CD4-positive, alpha-beta T cell treated with Interleukin-4 for 4 hours (primary cell): ENCODE measurements at regions not wholly inside any gene's neighbourhood (a gene's known extent, or its start where the extent isn't known, plus 50 kb on each side); places are given as distances from the start of the nearest gene placed in this dataset.
"Not testable (repeated sequence)": the region's sequence is repeated elsewhere in the genome, so short reads cannot be mapped to it uniquely, and the experiment has no call there.

Experiments used
- DNase-seq: peaks from one replicate; pipeline ENCODE4 v3.0.0-alpha.2; 2020

DNA sequence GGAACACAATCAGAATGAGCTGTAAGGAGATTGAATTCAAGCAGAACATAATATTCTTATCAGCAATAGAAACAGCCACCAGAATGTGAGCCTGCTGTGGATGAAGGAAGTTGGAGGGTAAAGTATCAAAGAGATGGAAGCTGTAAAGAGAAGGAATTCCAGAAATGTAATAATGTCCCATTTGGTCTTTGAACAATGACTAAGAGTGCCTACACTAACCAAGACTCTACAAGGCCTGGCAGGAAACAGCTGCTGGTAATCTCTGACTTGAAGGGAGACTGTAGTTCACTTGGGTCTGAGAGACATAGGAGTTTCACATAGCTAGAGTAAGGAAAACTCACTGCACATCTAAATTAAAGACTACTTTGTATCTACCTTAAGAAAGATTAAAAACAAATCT, 1176.0 kb upstream of the ALCAM start:
- DNase-seq, result no peak

DNA sequence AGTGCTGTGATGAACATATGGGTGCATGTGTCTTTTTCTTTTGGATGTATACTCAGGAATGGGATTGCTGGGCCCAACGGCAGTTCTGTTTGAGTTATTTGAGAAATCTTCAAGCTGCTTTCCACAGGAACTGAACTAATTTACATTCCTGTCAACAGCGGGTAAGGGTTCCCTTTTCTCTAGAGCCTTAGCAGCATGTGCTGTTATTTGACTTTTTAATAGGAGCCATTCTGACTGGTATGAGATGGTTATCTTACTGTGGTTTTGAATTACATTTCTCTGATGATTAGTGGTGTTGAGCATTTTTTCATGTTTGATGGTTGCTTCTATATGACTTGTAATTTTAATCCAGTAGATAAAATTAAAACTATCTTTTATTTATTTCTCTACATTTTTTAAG, 1168.6 kb upstream of the ALCAM start:
- DNase-seq, result no peak

DNA sequence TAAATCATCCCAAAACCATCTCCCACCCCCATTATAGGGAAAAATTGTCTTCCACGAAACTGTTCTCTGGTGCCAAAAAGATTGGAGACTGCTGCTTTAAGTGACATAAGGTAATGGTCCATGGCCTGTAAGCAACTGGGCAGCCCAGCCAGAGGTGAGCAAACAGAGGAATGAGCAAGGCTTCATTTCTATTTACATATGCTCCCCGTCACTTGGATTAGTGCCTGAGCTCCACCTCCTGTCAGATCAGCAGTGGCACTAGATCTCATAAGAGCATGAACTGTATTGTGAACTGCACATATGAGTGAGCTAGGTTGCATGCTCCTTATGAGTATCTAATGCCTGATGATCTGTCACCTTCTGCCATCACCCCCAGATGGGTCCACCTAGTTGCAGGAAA, 1159.8 kb upstream of the ALCAM start:
- DNase-seq, result no peak

DNA sequence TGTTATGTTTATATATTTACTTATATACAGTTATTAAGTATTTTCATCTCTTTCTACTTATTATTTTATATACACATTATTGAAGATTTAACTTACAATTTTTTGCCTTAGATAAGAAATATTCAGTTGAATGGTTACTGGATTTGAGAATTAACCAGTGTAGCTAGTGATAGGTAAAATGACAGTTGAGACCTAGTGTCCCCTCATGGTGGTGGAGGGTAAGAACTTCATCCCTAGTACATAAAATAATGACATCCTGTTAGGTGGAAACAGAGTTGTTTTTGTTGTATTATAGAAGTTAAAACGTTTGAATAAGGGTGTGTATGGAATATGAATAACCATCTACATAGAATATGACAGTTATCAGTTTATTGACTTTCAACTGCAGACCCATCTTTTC, 1152.4 kb upstream of the ALCAM start:
- DNase-seq, result no peak

DNA sequence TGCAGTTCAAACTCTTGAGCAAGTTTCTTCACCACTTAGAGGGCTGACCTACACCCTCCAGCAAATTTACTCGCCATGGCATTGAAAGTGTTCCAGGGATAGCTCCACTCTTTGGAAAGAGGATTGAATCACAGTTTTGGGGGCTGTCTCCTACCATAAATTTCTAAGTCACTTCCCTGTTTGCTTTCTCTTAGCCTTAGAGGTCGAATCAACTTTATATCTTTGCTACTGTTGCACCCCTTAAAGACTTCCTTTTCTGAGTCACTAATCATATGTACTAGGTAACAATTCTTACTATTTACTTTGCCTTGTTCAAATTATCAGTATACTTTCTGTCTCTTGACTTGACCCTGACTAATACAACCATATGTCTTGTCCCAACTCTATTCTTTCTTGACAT, 1151.8 kb upstream of the ALCAM start:
- DNase-seq, result no peak

DNA sequence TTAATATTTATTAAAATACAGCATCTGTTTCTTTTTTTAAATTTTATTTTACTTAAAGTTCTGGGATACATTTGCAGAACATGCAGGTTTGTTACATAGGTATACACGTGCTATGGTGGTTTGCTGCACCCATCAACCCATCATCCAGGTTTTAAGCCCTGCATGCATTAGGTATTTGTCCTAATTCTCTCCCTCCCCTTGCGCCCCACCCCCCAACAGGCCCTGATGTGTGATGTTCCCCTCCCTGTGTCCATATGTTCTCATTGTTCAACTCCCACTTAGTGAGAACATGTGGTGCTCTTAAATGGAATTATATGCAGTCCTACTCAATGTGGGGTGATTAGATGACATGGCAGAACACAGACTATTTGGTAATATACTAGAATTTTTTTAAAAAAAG, 1147.7 kb upstream of the ALCAM start:
- DNase-seq, result not testable (repeated sequence)

DNA sequence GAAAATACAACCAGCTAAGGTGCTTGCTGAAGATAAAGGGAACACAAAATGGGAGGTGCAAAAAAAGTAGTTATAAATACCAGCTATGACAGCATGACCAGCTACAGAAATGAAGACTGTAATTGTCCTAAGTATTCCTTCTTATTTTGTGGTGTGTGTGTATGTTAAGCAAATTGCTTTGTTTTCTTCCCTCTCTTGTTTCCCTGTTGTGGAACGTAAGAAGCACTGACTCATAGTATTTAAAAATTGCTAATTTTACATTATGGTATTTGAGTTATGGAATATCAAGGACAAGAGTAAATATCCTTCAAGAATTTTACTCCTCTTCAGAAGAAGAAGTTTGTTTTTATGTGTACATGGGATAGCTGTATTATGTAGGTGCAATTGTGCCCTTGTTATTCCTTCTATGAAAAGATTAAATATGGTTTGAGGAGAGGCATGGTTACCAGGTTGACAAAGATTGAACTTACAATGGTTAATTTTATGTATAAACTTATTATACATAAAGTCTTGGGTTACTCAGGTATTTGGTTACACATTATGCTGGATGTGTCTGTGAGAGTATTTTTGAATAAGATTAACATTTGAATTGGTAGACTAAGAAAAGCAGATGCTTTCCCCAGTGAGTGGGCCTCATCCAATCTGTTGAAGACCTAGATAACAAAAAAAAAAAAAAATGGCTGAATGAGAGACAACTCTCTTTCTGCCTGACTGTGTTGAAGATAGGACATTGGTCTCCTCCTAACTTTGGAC, 1132.1 kb upstream of the ALCAM start:
- DNase-seq, result no peak

DNA sequence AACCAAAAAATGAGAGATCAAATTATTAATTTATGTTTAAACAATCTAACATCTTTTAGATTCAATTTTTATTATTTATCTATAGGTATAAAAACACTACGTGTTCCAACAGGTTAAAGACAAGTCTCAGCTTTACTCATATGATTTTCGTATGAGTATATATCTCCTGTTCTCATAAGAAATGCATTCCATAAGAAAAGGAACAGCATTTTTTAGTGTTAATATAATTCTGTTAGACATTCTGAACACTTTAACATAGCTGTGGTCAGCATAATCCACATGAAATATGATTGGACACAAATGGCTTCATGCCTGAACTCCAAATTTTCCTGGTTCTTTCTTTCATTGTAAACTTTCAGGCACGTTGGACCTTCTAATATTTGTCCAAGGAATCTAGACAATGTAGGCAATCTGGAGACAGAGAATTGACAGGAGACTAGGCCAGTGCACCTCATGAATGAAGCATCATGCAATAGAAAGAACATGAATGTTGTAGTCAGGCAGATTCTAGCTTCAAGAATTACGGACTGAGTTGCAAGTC, 1122.0 kb upstream of the ALCAM start:
- DNase-seq, result no peak

DNA sequence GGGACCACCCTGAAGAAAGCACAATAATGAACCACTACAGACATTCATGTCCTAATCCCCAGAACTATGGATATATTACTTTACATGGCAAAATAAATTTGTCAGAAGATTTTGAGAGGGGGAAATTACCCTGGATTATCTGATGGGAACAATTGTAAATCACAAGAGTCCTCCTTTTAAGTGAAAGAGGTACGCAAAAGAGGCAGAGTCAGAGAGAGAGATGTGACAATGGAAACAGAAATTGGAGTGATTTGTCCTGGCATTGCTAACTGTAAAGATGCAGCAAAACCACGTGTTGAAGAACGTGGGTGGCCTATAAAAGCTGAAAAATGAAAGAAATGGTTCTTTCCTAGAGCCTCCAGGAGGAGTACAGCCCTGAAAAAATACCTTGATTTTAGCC, 1121.4 kb upstream of the ALCAM start:
- DNase-seq, result no peak

DNA sequence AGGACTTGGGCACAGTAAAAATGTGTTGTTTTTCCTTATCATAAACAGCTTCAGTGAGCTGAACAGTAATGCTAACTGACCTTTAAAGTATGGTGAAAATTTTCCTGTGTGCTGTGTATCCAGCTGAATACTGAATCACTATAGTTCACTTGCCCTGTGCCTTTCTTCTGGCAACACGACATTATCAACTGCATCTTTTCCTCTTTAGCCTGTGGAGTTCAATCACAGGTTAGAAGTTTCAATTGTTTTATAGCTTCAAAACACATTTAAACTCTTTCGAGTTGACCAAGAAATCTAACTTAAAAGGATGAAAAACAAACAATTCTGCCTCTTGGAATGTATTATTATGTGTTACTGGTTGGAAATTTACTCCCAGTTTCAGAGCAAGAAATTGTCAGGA, 1120.7 kb upstream of the ALCAM start:
- no peak for DNase-seq

DNA sequence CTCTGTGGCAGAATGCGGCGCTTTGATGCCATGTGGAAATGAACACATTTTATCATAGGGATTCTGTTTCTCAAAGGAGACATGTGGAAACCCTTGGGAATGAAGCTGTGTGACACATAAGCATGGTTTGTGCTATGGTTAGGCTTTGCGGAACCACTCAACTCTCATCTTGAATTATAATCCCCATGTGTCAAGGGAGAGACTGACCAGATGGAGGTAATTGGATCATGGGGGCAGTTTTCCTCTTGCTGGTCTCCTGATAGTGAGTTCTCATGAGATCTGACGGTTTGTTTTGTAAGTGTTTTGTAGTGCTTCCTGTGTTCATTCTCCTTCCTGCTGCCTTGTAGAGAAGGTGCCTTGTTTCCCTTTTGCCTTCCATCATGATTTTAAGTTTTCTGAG, 1109.2 kb upstream of the ALCAM start:
- no peak for DNase-seq

DNA sequence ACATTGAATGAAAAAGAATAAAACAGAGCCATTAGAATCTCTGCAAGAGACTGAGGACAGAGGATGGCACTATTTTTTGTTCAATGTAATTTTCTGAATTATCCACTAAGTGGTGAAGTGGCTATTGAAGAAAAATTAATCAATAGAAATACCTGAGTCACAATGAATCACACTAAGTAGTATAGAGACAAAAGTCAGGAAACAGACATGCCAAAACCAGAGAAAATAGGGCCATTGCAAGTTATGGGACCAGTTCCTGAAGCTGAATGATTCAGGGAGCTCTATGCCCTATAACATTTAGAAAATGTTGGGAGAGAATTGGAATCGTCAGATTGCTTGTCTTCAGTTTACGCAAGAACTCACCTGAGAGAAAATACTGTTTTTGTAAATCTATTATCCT, 1103.2 kb upstream of the ALCAM start:
- no peak for DNase-seq

DNA sequence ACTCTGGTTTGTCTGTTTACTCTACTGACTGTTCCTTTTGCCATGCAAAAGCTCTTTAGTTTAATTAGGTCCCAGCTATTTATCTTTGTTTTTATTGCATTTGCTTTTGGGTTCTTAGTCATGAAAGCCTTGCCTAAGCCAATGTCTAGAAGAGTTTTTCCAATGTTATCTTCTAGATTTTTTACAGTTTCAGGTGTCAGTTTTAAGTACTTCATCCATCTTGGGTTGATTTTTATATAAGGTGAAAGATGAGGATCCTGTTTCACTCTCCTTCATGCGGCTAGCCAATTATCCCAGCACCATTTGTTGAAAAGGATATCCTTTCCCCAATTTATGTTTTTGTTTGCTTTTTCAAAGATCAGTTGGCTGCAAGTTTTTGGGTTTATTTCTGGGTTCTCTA, 1100.5 kb upstream of the ALCAM start:
- not testable (repeated sequence) for DNase-seq

DNA sequence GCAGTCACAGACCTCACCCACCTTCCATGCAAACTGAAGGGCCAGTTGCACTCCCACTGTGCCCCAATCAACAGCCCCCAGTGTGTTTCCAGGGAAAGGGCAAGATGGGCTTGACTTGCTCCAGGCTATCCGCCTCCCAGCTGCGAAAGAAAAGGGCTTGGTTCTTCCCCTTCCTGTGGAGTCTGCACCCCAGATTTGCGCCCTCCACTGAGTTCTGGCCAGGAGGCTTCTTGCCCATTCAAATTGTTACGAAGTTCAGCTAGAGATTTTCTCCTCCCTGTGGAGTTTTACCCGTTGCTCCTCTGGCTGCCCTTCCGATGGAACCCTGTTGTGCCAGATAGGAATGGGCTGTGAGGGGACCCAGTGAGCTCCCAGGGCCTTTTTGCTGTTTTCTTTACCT, 1096.9 kb upstream of the ALCAM start:
- DNase-seq, result no peak

DNA sequence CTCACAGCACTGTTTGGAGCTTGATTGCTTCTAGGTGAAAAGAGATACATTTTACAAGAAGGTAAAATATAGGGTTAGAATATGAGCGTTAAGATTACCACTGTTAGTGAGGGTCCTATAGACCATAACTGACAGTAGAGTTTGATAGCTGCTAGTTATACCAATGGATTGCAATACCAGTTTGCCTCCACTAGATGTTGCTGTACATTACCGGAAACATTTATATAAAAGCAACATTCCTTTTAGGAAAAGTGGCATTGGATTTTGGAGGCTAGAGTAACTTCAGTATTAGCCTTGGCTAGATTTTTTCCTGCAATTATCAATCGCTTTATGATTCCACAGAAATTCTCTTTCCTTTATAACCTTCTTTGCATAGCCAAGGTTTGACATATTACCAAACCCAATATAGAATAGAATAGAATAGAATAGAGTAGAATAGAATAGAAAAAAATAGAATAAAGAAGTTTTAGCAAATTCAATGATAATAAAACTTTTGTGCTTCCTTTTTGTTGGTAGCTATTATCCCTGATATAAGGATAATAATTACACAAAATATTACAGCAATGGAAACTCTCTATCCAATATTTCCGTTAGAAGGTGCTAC, 1093.6 kb upstream of the ALCAM start:
- DNase-seq, result peak; percentile 1

DNA sequence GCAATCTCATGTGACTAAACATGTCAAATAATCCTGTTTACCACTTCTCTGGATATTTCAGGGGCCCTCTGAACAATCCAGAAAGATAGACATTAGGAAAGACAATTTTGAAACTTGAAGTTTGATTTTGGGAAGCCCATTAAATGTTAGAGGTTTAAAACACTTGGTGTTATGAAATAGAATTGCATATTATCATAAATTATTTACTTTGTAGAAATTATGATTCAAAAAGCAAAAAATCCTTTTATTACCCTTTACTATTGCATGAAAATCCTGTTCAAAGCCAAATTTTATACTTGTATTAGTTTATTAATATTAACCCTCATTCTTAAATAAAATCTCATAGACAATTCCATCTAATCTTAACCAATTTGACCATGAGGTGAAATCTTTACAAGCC, 1091.5 kb upstream of the ALCAM start:
- no peak for DNase-seq

DNA sequence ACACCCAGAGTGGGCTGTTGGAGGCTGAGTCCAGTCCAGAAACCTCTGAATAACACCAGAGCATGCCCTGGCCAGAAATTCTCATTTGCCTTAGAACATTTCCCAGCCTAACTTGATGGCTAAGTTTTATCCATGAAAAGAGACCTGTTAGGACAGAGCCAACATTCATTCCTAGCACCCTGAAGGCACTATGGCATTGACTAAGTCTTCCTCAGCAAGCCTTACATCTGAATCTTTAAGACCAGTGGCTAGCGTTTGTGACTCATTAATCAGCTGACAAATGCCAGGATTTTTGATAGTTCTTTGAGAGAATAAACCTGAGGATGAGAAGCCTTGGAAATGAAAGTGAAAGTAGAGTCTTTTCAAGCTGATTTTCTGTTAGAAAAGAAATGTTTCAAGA, 1087.1 kb upstream of the ALCAM start:
- peak; percentile 11 for DNase-seq

DNA sequence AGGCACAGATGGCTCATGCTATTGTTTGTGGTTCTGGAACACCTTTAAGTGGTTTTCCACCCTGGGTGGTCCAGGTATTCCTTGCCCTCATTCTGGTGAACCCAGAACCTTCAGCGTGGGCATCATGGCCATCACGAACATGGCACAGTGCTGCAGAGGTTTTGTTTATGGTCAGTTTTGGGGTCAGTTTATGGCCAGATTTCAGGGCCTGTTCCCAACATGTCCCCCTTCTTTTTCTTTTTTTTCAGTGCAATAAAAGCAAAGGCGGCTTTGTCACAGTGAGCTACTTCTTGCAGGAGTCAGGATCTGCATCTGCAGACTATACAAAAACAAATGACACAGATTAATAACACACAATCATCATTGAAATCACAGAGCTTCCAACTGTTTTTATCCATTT, 1085.0 kb upstream of the ALCAM start:
- no peak for DNase-seq

DNA sequence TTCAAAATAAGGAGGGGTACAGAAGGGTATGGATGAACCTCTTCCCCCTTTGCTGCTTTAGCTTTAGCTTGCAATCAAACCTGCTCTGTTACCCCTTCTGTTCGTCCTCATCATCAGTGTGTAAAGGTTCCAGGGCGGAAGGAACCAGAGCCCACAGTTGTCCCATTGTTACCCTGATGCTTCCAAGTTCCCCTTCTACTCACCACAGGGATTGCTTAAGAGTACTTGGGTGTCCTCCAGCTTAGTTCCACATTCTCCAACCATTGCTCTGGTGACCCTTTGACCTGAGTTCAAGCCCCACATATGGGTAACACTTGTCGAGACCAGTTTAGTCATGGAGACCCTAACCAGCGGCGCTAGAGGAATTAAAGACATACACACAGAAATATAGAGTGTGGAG, 1080.1 kb upstream of the ALCAM start:
- DNase-seq, result no peak

DNA sequence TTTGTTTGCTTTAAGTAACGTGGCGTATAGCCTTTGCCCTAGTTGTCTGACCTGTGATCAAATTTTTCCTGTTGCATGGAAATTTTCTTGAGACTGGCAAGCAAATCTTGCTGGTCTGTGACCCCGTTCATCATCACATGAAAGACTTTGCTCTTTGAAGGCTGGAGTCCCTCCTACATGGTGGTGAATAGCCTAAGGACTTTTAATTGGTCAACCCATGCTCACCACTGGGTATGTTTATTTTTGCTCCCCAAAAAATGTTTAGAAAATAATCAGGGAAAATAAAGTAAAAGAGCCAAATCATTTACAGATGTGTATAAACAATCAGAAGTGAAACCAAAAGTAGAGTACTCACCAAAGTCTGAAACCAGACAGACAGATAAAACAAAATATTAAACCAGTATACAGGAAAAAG, 1075.3 kb upstream of the ALCAM start:
- DNase-seq, result peak; percentile 1

DNA sequence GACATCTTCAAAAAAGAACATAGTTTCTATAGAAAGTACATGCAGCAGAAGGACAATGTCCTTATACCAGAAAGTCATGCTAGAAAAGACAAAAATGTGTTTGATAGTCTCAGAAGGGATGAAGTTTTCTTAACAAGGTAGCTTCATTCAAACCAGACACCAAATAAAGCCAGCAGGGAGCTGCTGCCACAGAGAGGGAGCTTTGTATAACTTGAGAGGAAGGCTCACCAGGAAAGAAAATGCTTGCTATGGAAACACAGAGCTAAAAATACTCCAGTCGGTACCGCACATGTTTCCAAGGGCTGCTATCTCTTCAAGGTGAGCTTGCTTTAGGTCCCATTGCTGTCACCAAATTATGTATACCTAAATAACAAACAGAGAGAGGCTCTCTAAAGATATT, 1074.8 kb upstream of the ALCAM start:
- DNase-seq, result peak; percentile 1

DNA sequence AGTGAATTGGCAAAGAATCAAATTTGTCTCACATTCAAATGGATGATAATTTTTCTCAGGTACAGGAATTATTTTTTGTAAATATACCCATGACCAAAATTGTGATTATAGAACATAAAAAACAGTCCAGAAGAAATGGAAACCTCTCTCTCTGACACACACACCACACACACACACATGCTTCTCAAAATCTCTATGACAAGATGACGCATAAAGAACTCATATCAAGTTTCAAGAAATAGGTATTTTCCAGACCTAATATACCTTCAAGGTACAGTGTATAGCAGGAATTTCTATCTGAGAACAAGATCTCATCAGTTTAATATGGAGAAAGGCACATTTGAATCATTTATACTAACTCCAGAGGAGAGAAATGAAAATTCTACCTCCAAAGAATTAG, 1069.1 kb upstream of the ALCAM start:
- no peak for DNase-seq

DNA sequence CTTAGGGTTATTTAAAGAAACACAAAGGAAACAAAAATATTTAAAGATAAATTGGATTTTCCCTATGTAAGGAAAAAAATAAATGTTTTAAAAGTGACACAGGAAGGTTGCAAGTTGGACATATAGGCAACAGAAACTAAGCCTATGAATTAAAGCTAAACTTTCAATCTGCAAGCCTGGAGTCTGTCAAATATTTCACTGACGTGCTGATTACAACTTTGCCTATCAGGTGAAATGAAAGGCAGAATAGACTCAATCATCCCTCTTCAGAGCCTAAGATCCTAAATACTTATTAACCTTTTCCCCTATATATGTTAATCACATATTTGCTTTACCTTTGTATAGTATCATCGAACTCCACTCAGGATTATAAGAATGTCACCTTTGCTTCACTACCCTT, 1068.0 kb upstream of the ALCAM start:
- DNase-seq, result no peak

DNA sequence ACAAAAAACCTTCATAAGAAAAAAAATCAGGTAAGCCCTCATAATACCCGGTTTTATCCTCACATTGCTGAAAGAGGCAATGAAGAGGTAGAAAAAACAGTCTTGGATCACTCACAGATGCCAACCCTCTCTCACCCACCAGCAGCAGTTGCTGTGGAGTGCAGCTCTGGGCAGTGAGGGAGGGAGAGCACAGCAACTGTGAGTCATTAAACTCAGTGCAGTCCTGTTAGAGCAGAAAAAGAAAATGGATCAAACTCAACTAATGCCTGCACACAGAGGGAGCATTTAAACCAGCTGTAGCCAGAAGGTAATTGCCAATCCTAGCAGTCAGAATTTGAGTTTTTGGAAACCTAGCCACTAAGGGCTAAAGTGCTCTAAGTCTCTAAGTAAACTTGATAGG, 1050.6 kb upstream of the ALCAM start:
- no peak for DNase-seq

DNA sequence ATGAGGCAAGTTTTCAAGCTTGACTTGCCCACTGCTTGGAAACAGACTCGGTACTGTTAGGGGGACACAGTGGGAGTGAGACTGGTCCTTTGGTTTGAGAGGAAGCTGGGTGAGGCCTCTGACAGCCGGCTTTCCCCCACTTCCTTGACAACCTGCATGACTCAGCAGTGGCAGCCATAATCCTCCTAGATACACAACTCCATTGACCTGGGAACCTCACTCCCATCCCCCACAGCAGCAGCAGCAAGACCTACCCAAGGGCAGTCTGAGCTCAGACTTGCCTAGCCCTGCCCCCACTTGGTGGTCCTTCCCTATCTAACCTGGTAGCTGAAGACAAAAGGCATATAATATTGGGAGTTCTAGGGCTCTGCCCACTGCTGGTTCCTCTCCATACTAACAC, 1043.5 kb upstream of the ALCAM start:
- no peak for DNase-seq
